ENCODE measurements at regions not wholly inside any gene's neighbourhood (a gene's known extent, or its start where the extent isn't known, plus 50 kb on each side); places are given as distances from the start of the nearest gene placed in this dataset.

GRCh38 chr11:97871816-97872215 lies 1148.9 kb upstream of the CNTN5 start:
- Histone ChIP-seq H3K4me2 (ENCODE audit: low read length) (no peak overlapping the region), H4K20me1 (ENCODE audit: control insufficient read depth, insufficient read depth, low read depth, low read length) (no peaks in the 10 kb centered on the region), H3F3A (ENCODE audit: control insufficient read depth, insufficient read depth) (no peaks in the 10 kb centered on the region), H3K36me3 (ENCODE audit: control insufficient read depth, low read length) (no peaks in the 10 kb centered on the region), H3K9me2 (replicated peaks; ENCODE audit: control insufficient read depth, low read length) (no peaks in the 10 kb centered on the region), H3K4me3 (ENCODE audit: low read length) (no peak overlapping the region), H3K27ac (ENCODE audit: low read depth, low read length) (no peak overlapping the region), H3K79me2 (ENCODE audit: control insufficient read depth, low read length) (no peaks in the 10 kb centered on the region), H3K4me1 (ENCODE audit: control insufficient read depth, low read length) (no peaks in the 10 kb centered on the region), H3K27me3 (ENCODE audit: control insufficient read depth, low read length) (no peaks in the 10 kb centered on the region), H3K9me3 (ENCODE audit: control insufficient read depth, insufficient read depth, low read length) (no peaks in the 10 kb centered on the region)
- TF ChIP-seq CTCF (IDR thresholded peaks at IDR 0.05; ENCODE audit: low read depth, low read length, poor library complexity, severe bottlenecking) = no peak
- no peak for TF ChIP-seq EZH2phosphoT487 (IDR thresholded peaks at IDR 0.05; ENCODE audit: borderline replicate concordance, low read length)

- no peaks in the 10 kb centered on the region for H3K36me3 ChIP-seq (ENCODE audit: control insufficient read depth, low read length)
- no peaks in the 10 kb centered on the region for H3K9me3 ChIP-seq (ENCODE audit: control insufficient read depth, insufficient read depth, low read length)
- H3K4me1 ChIP-seq (ENCODE audit: control insufficient read depth, low read length) = no peaks in the 10 kb centered on the region
- H3F3A ChIP-seq (ENCODE audit: control insufficient read depth, insufficient read depth) = no peaks in the 10 kb centered on the region
- no peaks in the 10 kb centered on the region for H4K20me1 ChIP-seq (ENCODE audit: control insufficient read depth, insufficient read depth, low read depth, low read length)
- no peak overlapping the region for H3K27ac ChIP-seq (ENCODE audit: low read depth, low read length)
- no peak overlapping the region for H3K4me3 ChIP-seq (ENCODE audit: low read length)
- no peaks in the 10 kb centered on the region for H3K79me2 ChIP-seq (ENCODE audit: control insufficient read depth, low read length)
- no peak for TF ChIP-seq EZH2phosphoT487 (IDR thresholded peaks at IDR 0.05; ENCODE audit: borderline replicate concordance, low read length)
- TF ChIP-seq CTCF (IDR thresholded peaks at IDR 0.05; ENCODE audit: low read depth, low read length, poor library complexity, severe bottlenecking) = no peak
- no peak overlapping the region for H3K4me2 ChIP-seq (ENCODE audit: low read length)
- no peaks in the 10 kb centered on the region for H3K9me2 ChIP-seq (replicated peaks; ENCODE audit: control insufficient read depth, low read length)
- no peaks in the 10 kb centered on the region for H3K27me3 ChIP-seq (ENCODE audit: control insufficient read depth, low read length)
Observed at GRCh38 chr11:97880209-97880608, 1140.5 kb upstream of the CNTN5 start.

- Histone ChIP-seq H3F3A (ENCODE audit: control insufficient read depth, insufficient read depth) (no peaks in the 10 kb centered on the region), H3K4me2 (ENCODE audit: low read length) (no peak overlapping the region), H3K9me3 (ENCODE audit: control insufficient read depth, insufficient read depth, low read length) (no peaks in the 10 kb centered on the region), H3K36me3 (ENCODE audit: control insufficient read depth, low read length) (no peaks in the 10 kb centered on the region), H3K9me2 (replicated peaks; ENCODE audit: control insufficient read depth, low read length) (no peaks in the 10 kb centered on the region), H3K79me2 (ENCODE audit: control insufficient read depth, low read length) (no peaks in the 10 kb centered on the region), H3K27ac (ENCODE audit: low read depth, low read length) (no peak overlapping the region), H4K20me1 (ENCODE audit: control insufficient read depth, insufficient read depth, low read depth, low read length) (no peaks in the 10 kb centered on the region), H3K4me1 (ENCODE audit: control insufficient read depth, low read length) (no peaks in the 10 kb centered on the region), H3K27me3 (ENCODE audit: control insufficient read depth, low read length) (no peaks in the 10 kb centered on the region), H3K4me3 (ENCODE audit: low read length) (no peak overlapping the region)
- TF ChIP-seq CTCF (IDR thresholded peaks at IDR 0.05; ENCODE audit: low read depth, low read length, poor library complexity, severe bottlenecking) = no peak
- no peak for TF ChIP-seq EZH2phosphoT487 (IDR thresholded peaks at IDR 0.05; ENCODE audit: borderline replicate concordance, low read length)
Observed at GRCh38 chr11:97883086-97883485, 1137.7 kb upstream of the CNTN5 start.

GRCh38 chr11:97888641-97889040 lies 1132.1 kb upstream of the CNTN5 start:
- no peak for TF ChIP-seq EZH2phosphoT487 (IDR thresholded peaks at IDR 0.05; ENCODE audit: borderline replicate concordance, low read length)
- TF ChIP-seq CTCF (IDR thresholded peaks at IDR 0.05; ENCODE audit: low read depth, low read length, poor library complexity, severe bottlenecking) = no peak
- Histone ChIP-seq H3K4me1 (ENCODE audit: control insufficient read depth, low read length) (no peaks in the 10 kb centered on the region), H3K79me2 (ENCODE audit: control insufficient read depth, low read length) (no peaks in the 10 kb centered on the region), H3K9me2 (replicated peaks; ENCODE audit: control insufficient read depth, low read length) (no peaks in the 10 kb centered on the region), H3K9me3 (ENCODE audit: control insufficient read depth, insufficient read depth, low read length) (no peaks in the 10 kb centered on the region), H3K27ac (ENCODE audit: low read depth, low read length) (no peak overlapping the region), H4K20me1 (ENCODE audit: control insufficient read depth, insufficient read depth, low read depth, low read length) (no peaks in the 10 kb centered on the region), H3K4me3 (ENCODE audit: low read length) (no peak overlapping the region), H3F3A (ENCODE audit: control insufficient read depth, insufficient read depth) (no peaks in the 10 kb centered on the region), H3K4me2 (ENCODE audit: low read length) (no peak overlapping the region), H3K36me3 (ENCODE audit: control insufficient read depth, low read length) (no peaks in the 10 kb centered on the region), H3K27me3 (ENCODE audit: control insufficient read depth, low read length) (no peaks in the 10 kb centered on the region)
